Bone marrow (tissue), 2 donors: ENCODE measurements at regions not wholly inside any gene's neighbourhood (a gene's known extent, or its start where the extent isn't known, plus 50 kb on each side); places are given as distances from the start of the nearest gene placed in this dataset.
"Not testable (repeated sequence)": the region's sequence is repeated elsewhere in the genome, so short reads cannot be mapped to it uniquely, and the experiment has no call there.

Source experiments
- DNase-seq, 2 donors: peaks; one replicate each; lab custom pipeline; 2025; lab: John Stamatoyannopoulos, UW

DNA sequence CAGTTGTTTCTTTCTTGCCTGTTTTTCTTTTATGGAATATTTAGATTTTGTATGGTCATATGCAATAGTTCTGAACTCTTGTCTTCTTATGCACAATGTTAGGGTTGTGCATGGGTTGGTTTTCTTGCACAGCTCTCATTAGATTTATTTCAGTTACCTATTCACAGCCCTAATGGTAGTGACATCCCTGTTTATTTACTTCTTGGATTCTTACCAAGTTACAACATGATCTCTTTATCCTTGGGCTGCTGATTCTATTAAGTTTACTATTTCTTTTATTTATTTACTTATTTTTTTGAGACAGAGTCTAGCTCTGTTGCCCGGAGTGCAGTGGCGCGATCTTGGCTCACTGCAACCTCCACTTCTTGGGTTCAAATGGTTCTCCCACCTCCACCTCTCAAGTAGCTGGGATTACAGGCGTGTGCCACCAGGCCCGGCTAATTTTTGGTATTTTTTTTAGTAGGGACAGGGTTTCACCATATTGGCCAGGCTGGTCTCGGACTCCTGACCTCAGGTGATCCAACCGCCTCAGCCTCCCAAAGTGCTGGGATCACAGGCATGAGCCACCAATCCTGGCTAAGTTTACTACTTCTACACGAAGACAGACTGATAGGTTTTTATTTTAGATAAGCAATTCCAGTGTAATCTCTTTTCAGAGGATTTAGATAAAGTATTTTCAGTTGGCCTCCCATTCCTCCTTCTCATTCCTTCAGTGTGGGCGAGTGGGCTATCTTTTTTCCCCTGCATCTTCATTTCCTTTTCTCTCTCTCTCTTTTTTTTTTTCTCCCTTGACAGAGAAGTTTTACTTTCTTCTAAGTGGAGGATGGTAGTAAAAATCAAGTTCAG, 395.1 kb upstream of the RGS6 start:
- DNase-seq: no peak

GRCh38 chr14:71538288-71538687, 393.9 kb upstream of the RGS6 start:
- no peak for DNase-seq

DNA sequence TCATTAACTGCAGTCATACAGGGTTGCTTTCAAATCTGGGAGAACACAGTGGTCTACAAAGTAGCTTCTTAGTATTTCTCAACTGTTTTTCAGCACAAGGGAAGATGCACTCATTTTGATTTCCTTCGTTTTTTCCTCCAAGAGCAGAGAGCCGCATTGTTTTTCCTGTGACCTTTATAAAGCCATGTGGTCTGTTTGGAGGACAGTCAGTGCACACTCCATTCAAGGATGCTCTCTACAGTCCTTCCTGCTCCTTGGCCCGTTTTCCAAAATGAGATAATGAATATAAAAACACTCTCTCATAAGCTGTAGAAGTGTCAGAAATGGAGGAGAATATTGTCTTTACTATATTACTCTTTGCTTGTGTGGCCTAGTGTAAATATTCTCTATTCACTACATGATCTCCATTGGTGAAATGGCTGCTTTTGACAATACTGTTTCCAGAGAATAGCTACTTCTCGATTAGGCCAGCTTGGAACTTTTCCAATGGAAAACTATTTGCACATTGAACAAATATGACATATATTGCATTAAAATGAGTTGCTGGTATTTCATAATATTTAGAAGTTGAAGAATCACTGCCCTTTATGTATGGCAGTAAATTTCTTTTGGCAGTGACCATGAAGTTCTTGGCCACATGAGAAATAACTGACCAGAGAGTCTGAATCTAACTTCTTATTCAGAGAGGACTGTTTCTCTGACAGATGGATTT, 393.1 kb upstream of the RGS6 start:
- no peak for DNase-seq

DNA sequence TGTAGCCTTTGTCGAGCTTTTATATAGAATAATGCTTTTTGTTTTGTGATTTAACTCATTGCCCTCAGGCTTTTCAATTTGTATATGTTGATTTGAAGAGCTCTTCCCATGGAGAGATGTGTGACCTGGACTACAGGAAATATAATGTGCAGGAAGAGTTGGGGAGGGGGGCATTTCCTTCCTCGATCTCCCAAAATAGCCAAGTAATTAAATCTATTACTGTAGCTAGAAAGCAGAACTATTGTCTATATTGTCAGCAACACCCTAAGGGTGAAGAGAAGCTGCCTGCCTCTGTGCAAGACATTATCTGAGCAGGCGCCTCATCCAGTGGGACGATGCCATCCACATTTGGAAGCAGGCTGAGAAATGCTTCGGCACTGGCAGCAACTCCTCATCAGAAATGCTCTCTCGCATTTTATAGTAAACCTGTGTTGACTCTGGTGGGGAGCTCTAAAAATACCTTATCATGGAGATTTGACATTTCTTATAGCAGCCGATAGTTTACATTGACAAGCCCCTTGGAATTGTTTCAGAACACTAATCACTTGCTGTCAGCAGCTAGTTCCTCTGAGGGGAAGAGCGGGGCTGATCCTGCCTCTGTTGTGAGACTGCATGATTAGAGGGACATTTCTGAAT, 392.5 kb upstream of the RGS6 start:
- no peak for DNase-seq

- no peak for DNase-seq
These were observed 391.0 kb upstream of the RGS6 start for GRCh38 chr14:71541271-71541670.

DNA sequence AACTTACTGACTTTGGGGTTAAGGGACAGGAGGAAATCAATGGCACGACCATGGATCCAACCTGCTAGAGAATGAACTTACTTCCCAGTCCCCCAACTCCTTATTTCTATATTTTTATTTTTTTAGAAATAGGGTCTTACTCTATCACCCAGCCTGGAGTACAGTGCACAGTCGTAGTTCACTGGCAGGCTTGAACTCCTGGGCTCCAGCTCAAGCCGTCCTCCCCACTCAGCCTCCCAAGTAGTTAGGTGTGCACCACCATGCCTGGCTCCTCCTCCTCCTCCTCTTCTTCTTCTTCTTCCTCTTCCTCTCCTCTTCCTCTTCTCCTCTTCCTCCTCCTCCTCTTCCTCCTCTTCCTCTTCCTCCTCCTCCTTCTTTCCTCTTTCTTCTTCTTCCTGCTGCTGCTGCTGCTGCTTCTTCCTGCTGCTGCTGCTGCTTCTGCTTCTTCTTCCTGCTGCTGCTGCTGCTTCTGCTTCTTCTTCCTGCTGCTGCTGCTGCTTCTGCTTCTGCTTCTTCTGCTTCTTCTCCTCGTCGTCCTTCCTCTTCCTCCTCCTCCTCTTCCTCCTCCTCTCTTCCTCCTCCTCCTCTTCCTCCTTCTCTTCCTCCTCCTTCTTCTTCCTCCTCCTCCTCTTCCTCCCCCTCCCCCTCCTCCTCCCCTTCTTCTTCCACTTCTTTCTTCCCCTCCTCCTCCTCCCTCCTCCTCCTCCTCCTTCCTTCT, 390.1 kb upstream of the RGS6 start:
- DNase-seq: no peak

GRCh38 chr14:71549421-71550050, 382.7 kb upstream of the RGS6 start:
- no peak for DNase-seq

DNA sequence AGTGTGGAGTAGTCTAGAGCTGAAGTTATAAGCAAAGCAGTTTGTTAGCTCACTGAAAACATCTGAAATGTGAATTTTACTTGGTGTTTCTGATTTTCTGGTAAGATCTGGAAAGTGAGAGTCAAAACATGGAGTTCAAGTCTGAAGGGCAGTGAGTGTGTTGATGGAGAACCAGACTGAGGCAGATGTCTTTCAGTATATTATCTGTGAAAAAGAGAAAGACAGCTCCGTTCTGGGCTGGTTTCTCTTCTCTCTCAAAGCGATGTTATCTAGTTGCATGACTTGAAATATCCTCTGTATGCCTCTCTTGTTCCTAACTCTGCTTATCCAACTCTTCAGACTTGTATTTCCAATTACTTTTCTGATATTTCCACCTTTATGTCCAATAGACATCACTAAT, 381.9 kb upstream of the RGS6 start:
- no peak for DNase-seq

- no peak for DNase-seq
These were observed 380.8 kb upstream of the RGS6 start for GRCh38 chr14:71551291-71551950.

GRCh38 chr14:71552809-71553208, 379.4 kb upstream of the RGS6 start:
- DNase-seq: no peak

- DNase-seq: no peak
These were observed 378.4 kb upstream of the RGS6 start for GRCh38 chr14:71553779-71554178.

DNA sequence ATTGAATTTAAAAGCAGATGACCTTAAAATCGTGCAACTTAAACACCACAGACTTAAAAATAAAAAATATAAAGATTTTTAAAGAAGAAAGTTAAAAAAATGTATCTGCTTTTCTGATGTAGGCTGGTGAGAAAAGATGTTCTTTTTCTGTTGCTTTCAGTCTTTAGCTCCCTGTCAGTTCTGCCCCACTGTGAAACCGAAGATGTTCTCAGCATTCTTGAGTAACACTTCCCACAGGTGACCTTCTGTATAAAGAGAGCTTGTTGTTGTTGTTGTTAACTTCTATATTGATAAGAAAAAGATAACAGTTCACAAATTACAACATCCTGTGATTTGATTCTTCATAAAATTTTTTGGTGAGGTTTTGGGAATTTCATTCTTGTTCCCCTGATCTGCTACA, 377.9 kb upstream of the RGS6 start:
- no peak for DNase-seq

- DNase-seq: no peak
These were observed 377.1 kb upstream of the RGS6 start for GRCh38 chr14:71554959-71555612.

DNA sequence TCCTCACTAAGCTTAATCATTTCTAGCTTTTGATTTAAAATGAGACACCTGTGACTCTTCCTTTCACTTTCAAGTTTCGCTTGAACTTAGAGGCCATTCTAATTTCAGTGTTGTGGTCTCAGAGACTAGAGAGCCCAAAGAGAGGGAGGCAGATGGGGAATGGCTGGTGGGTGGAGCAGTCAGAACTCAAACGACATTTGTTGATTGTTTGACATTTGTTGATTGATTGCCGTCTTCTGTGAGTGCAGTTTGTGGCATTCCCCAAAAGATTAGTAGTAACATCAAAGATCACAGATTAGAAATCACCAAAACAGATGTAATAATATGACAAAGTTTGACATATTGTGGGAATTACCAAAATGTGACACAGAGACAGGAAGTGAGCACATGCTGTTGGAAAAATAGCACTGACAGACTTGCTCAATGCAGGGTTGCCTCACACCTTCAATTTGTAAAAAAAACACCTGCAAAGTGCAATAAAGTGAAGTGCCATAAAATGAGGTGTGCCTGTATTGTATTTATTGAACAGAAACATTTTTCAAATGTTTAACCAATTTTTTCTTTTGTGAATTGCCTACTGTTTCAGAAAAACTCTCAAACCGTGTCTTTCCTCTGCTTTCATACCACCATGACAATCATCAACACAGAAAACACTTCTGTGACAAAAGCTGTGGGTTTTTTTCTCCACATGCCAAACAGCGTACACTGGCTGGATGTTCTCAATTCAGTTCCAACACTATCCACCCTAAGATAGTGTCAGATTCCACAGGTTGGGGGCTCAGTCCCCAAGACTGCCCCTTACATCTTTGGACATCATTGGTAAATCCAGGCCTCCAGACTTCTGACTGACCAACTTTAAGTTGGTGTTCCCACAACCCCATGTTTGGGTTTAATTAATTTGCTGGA, 376.3 kb upstream of the RGS6 start:
- peak; percentile 2 to 70 for DNase-seq

GRCh38 chr14:71556730-71557129, 375.5 kb upstream of the RGS6 start:
- no peak for DNase-seq

DNA sequence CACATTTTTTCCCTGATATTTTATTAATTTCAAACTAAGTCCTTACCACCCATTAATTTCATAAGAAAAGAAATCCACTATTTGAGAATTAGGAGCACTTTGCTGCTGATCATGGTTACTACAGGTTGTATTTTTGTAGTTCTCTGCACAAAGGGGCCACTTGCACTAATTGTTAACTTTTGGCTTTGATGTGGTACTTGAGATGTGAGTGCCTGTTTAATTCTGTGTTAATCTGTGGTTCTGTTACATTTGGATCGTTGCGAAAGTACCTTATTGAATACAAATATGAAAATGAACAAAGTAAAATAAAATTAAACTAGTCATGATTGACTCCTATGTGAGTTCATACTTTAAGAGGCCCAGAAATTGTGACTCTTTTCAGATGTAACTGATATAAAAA, 374.9 kb upstream of the RGS6 start:
- DNase-seq: no peak

GRCh38 chr14:71558943-71559342, 373.3 kb upstream of the RGS6 start:
- DNase-seq: not testable (repeated sequence)

GRCh38 chr14:71560751-71561150, 371.5 kb upstream of the RGS6 start:
- no peak for DNase-seq

- no peak for DNase-seq
These were observed 368.6 kb upstream of the RGS6 start for GRCh38 chr14:71563492-71564153.
